HG03066 (cell line): ENCODE measurements at regions not wholly inside any gene's neighbourhood (a gene's known extent, or its start where the extent isn't known, plus 50 kb on each side); places are given as distances from the start of the nearest gene placed in this dataset.
"Not testable (repeated sequence)": the region's sequence is repeated elsewhere in the genome, so short reads cannot be mapped to it uniquely, and the experiment has no call there.

Experiments used
- ATAC-seq: cut with Tn5 transposase; IDR thresholded peaks from one replicate; pipeline ENCODE4 v1.9.1; 2021; ENCODE audit warnings: low read depth; ENCODE audit not compliant: unreplicated experiment

GRCh38 chr2:89112434-89112833 is 421.0 kb downstream of the RPIA start:
- not testable (repeated sequence) for ATAC-seq

DNA sequence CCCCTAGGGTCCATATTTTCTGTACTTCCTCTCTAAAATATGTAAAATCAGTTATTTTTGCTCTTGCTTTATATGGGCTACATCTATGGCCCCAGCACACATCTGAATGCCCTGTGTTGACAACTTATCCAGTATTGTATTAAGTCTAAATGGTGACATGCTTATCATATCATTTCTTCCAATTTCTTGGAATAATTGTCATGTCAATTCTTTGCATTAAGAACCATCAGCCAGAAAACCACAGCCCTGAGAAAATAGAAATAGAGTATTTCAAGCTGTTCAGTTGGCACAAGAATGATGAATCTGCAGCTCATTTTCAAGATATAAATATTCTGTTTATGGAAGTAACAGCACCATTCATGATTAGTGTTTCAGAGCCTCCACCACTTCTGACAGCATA is 421.8 kb downstream of the RPIA start:
- not testable (repeated sequence) for ATAC-seq

- not testable (repeated sequence) for ATAC-seq
Measured at GRCh38 chr2:89129440-89129839, 438.0 kb downstream of the RPIA start.

DNA sequence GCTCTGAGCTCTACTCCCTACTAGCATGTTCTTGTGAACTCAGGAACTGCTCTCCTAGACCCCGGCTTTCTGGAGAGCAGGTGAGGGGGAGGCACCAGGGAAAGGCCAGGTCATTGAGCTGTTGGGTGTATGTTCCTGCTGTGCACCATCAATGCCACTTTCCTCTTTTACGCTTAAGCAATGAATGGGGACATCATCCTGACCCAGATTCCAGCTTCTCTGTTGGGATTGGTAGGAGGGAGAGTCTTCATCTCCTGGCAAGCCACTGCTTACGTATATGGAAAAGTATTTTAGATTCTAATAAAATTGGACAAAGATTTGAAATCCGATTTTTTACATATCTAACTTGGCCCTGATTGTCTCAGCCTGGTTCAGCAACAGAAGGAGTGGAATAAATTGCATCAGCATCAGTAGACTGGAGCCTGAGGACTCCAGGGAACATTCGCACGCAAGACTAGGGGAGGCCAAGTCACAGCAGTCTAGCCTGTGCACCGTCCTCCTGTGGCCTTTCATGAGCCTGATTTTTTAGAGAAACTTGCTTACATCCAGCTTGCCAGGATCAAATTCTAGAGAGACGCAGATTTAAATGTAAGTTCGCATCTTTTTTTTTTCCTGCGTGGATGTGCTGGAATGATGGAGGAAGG is 439.3 kb downstream of the RPIA start:
- not testable (repeated sequence) for ATAC-seq

DNA sequence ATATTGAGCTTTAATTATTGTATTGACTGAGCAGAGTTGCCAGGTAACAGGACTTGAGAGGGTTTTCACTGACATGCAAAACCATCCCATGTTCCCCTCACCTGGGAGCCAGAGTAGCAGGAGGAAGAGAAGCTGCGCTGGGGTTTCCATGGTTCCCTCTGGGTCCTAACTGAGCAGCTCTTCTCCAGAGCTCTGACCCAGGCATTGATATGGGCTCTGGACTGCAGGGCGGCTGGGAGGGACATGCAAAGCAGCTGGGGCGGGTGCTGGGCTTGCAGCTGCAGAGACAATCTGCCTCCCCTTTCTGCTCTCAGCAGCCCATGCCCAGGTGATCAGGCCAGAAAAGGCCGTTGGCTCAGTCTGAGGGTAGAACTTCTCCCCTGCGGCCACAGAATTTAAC is 451.5 kb downstream of the RPIA start:
- not testable (repeated sequence) for ATAC-seq

DNA sequence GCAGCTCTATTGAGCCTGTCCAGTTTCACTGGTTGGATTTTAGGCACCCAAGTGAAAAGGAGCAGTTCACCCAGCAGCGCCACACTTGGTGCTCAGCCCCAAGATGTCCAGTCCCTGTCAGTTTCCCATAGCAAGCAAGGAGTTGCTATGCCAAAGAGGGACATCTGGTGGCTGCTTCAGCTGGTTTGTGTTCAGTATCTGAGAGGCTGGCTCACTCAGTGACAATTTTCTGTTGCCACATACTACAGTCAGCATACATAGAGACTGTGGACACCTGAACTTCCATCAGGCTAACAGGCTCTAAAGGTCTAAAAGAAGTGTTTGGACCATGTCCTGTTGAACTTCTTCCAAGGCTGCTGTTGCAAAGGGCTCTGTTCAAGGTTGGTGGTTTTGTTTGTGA is 453.9 kb downstream of the RPIA start:
- not testable (repeated sequence) for ATAC-seq

DNA sequence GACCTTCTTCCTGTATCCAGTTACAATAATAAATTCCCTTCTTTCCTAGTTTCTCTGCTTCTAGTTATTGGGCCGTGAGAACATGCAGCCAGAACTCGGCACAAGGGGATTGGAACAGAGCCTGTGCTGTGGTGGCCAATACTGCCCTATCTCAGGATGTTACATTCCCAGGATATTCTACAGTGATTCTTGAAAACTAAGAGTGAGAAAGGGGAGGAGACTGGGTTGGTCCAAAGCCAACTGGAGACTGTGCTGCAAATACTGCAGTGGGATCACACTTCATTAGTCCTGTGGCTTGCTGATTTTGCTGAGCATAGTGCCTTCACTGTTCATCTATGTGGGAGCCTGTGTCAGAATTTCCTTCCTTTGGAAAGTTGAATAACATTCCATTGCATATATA is 456.8 kb downstream of the RPIA start:
- ATAC-seq: not testable (repeated sequence)

DNA sequence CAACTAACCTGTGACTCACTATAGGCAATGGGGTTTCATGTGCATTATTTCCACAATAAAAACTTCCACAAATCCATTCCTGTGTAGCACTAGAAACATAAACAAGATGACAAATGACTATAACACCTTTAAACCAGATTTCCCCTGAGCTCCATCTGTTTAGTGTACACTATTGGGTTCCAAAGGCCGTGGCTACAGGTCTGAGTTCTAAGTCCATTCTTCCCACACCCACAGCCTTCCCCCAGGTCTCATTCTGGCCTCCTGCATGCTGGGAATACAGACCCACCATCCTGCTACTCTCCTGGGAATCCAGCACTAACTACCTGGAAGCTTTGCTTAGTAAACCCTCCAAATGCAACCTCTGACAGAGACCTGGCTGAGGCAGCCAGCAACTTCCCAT is 460.2 kb downstream of the RPIA start:
- not testable (repeated sequence) for ATAC-seq

- not testable (repeated sequence) for ATAC-seq
Measured at GRCh38 chr2:89152501-89152900, 461.0 kb downstream of the RPIA start.

DNA sequence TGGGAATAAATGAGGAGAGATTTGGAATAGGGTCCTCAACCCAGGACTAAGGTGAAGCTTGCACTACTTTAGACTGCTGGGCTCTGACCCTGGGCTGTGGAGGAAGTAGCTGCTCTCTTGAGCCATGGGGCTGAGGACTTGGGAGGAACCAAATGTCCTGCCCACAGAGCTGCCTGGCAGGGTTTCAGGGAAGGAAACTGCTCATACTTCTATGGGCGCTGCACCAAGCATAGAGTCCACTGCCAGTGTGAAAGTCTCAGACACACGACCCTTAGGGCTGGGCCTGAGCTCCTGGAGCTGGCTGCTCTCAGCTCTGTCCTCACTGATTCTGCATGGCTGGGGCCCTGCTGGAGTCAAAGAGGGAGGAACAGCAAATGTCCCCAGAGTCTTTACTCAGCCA is 461.7 kb downstream of the RPIA start:
- not testable (repeated sequence) for ATAC-seq

GRCh38 chr2:89154247-89154682 is 462.8 kb downstream of the RPIA start:
- not testable (repeated sequence) for ATAC-seq

GRCh38 chr2:89160306-89160705 is 468.8 kb downstream of the RPIA start:
- not testable (repeated sequence) for ATAC-seq

DNA sequence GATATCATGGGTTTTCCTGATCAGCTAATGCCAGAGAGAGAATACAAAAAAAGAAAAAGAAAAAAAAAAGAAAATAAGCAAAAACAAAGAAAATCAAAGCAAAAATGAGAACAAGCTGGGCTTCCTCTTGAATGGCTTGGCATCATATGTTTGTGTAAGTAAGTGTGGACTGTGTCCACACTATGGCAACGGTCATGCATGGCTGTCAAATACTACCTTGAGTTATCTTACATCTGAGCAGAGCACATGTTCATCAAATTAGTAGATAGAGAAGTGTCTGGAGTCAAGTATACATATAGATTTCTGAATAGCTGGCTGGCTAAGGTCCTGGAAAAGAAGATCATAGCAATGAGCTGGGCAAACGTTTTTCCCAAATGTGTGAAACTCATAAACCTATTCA is 470.2 kb downstream of the RPIA start:
- ATAC-seq: not testable (repeated sequence)

DNA sequence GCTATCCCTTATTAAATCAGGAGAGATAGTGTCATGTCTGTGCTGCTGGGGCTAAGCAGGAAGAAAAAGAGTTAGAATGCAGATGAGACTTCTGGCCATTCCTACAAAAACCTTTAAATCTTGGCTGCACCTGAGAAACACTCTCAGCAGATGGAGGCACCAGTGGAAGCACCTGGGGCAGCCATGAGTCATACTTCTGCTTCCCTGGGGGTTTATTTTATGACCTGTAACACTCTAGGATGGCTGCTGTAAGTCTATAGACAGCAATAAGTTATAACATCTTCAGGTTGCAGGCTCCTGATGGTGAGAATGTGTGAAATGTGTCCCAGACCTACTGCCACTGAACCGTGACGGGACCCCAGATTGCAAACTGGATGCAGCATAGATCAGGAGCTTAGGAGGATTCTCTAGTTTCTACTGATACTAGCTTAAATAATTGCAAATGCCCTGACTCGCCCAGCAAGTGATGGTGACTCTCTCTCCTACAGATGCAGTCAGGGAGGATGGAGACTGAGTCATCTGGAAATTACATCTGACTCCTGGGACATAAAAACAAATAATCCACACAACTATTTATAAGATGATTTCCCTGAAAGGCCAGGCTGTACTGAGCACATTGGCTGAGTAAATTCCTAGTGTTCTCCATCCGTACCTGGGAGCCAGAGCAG is 479.2 kb downstream of the RPIA start:
- not testable (repeated sequence) for ATAC-seq

GRCh38 chr2:89171174-89171519 is 479.7 kb downstream of the RPIA start:
- not testable (repeated sequence) for ATAC-seq

DNA sequence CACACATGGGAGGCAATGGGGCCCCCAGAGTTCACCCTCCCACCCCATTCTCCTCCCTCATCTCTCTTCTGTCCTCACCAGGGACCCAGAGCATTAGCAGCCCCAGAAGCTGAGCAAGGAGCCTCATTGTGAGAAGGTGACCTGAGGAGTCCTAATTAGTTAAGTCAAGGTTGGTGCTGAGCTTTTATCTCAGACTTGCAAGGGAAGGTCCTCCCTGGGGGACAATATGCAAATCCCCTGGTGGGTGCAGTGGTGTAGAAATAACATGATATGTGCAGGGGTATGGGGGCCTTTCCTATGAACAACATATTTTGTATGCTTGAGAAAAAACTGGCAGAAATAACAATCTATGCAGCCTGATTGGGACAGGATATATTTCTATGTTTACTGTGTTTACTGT is 485.5 kb downstream of the RPIA start:
- ATAC-seq: not testable (repeated sequence)

DNA sequence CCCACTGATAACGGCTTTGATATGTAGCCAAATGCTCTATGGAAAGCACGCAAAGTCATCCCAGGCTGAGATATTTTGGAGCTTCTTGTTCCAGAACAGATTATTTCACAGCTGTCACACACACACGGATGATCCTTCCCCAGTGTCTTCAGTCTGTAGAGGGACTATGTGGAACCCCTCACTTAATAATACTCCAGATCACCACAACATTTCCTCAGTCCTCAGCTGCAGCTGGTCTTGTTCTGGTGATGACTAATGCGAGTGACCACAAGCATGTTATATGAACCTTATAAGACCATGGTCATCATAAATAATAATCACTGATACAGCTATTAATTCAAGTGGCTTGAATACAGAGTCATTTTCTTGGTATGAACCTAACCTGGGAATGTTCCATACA is 490.7 kb downstream of the RPIA start:
- ATAC-seq: not testable (repeated sequence)

- ATAC-seq: not testable (repeated sequence)
Measured at GRCh38 chr2:89184746-89185145, 493.3 kb downstream of the RPIA start.

DNA sequence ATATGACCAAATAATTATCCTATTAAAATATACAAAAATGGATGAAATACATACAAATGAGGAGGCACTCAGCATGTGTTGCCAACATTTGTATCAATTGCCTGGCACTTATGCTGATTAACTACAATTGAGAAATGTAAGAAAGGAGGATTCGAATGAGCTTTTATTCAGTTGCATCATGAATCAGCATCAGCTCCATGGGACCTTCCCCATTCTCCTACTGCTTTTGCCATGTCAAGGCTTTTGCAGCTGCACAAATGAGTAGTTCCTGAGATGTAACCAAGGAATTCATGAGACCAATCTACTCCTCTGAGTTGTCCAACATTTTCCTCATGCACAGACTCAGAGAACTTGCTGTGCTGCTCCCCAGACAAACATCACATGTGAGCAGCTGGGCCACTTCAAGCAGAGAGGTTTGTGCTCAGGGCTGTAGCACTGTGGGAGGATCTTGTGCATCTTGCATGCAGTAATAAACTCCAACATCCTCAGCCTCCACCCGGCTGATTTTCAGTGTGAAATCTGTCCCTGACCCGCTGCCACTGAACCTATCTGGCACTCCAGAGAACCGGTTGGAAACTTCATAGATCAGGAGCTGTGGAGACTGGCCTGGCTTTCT is 504.3 kb downstream of the RPIA start:
- ATAC-seq: not testable (repeated sequence)

GRCh38 chr2:89196719-89197118 is 505.2 kb downstream of the RPIA start:
- ATAC-seq: not testable (repeated sequence)

GRCh38 chr2:89198026-89198425 is 506.6 kb downstream of the RPIA start:
- ATAC-seq: not testable (repeated sequence)
